Fibroblast of lung (primary cell): ENCODE measurements at regions not wholly inside any gene's neighbourhood (a gene's known extent, or its start where the extent isn't known, plus 50 kb on each side); places are given as distances from the start of the nearest gene placed in this dataset.

ENCODE experiments used
- DNase-seq, 2 donors: peaks; one replicate each; pipeline versions ENCODE4 v3.0.0 to v3.0.0-alpha.2; 2010; ENCODE audit warnings: low read depth in 2 of 2
- H2AFZ ChIP-seq: 2 replicates; pipeline ENCODE4 v1.5.1; 2012; ENCODE audit warnings: low read length, control low read depth, inconsistent platforms
- H3K27ac ChIP-seq: 2 replicates; pipeline ENCODE4 v1.5.1; 2011; ENCODE audit warnings: low read length, control low read depth; ENCODE audit not compliant: insufficient read depth
- H3K27me3 ChIP-seq: 2 replicates; pipeline ENCODE4 v1.5.1; 2011; ENCODE audit warnings: mild to moderate bottlenecking, low read length; ENCODE audit not compliant: control insufficient read depth, insufficient read depth
- H3K36me3 ChIP-seq: 2 replicates; pipeline ENCODE4 v1.5.1; 2011; ENCODE audit warnings: low read length; ENCODE audit not compliant: control insufficient read depth, insufficient read depth
- H3K4me1 ChIP-seq: 2 replicates; pipeline ENCODE4 v1.5.1; 2011; ENCODE audit warnings: low read length; ENCODE audit not compliant: control insufficient read depth, insufficient read depth; ENCODE audit errors: extremely low read depth
- H3K4me2 ChIP-seq: 2 replicates; pipeline ENCODE4 v1.5.1; 2011; ENCODE audit warnings: low read length, control low read depth; ENCODE audit not compliant: insufficient read depth; ENCODE audit errors: extremely low read depth
- H3K4me3 ChIP-seq, 4 experiments: fragments of 200-600 bp in 1 of 4; sonication (generic) in 1 of 4; replicated peaks in 1 of 4; 2 replicates each; pipeline ENCODE4 v1.5.1; 2011 to 2016; ENCODE audit warnings: low read length in 4 of 4, low read depth in 3 of 4, mild to moderate bottlenecking in 3 of 4, control low read depth in 2 of 4, inconsistent platforms in 1 of 4, mixed read lengths in 1 of 4; ENCODE audit not compliant: insufficient read depth in 1 of 4; ENCODE audit errors: control extremely low read depth in 1 of 4
- H3K79me2 ChIP-seq: 2 replicates; pipeline ENCODE4 v1.5.1; 2012; ENCODE audit warnings: mild to moderate bottlenecking, low read length, inconsistent platforms; ENCODE audit not compliant: control insufficient read depth, insufficient read depth
- H3K9ac ChIP-seq: 2 replicates; pipeline ENCODE4 v1.5.1; 2011; ENCODE audit warnings: mild to moderate bottlenecking, low read length, control low read depth; ENCODE audit not compliant: insufficient read depth
- H3K9me3 ChIP-seq: 2 replicates; pipeline ENCODE4 v1.5.1; 2012; ENCODE audit warnings: low read depth, low read length; ENCODE audit not compliant: control insufficient read depth, insufficient read depth
- H4K20me1 ChIP-seq: 2 replicates; pipeline ENCODE4 v1.5.1; 2011; ENCODE audit warnings: low read length; ENCODE audit not compliant: control insufficient read depth, insufficient read depth; ENCODE audit errors: extremely low read depth
- EZH2 ChIP-seq: IDR thresholded peaks from 2 replicates; pipeline ENCODE4 v1.5.1; 2012; ENCODE audit warnings: low read length, control low read depth, mild to moderate bottlenecking; ENCODE audit errors: missing control alignments
- TF ChIP-seq, protein P1 (sequence below), 2 donors: IDR thresholded peaks in 1 of 2; conservative IDR thresholded peaks in 1 of 2; 1 replicate in 1 of 2; 2 replicates in 1 of 2; pipeline ENCODE4 v1.5.1; 2011 to 2012; ENCODE audit warnings: low read length in 2 of 2, control low read depth in 1 of 2, inconsistent platforms in 1 of 2, low read depth in 1 of 2, mild to moderate bottlenecking in 1 of 2

DNA sequence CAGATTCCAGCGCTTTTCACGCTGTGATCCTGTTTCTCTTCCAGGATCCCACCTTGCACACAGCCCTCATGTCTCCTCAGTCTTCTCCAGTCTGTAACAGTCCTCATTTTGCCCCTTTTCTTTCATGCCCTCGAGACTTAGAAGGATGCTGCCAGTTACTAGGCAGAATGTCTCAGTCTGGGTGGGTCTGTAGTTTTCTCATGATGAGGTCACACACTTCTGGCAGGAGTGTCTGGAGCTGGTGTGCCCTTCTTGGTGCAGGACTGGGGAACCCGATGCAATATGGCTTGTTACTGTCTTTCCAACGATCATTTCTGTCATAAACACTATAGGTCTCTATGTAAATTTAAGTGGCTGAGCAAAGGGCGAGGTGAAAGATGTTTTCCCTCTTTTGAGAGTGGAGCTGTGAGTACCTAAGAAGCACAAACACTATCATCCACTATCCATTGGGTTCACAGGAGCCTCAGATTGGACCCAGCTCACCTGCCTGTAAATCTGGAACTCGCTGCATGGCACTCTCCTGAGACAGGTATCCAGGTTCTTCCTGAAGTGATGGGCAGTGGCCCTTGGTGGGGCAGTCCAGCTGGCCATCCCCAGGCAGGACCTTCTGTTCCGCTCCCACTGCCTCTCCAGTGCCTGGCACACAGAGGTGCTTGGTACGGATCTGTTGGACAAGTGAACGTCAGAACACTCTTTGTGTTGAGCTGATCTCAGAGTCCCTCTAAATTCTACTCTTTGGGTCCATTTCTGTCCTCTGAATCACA, 64.3 kb upstream of the ZNF32 start:
- H3K79me2 ChIP-seq, result no peaks in the 10 kb centered on the region
- no peaks in the 10 kb centered on the region for H3K9me3 ChIP-seq
- DNase-seq, result no peak
- no peaks in the 10 kb centered on the region for H3K36me3 ChIP-seq
- no peaks in the 10 kb centered on the region for H4K20me1 ChIP-seq
- H3K9ac ChIP-seq, result no peak overlapping the region
- H3K27ac ChIP-seq, result no peak overlapping the region
- H2AFZ ChIP-seq, result no peak overlapping the region
- no peaks in the 10 kb centered on the region for H3K4me1 ChIP-seq
- H3K27me3 ChIP-seq, result no peaks in the 10 kb centered on the region
- no peak overlapping the region for H3K4me3 ChIP-seq
- H3K4me2 ChIP-seq, result no peak overlapping the region
- TF ChIP-seq EZH2, result no peak
- TF ChIP-seq, protein P1, sequence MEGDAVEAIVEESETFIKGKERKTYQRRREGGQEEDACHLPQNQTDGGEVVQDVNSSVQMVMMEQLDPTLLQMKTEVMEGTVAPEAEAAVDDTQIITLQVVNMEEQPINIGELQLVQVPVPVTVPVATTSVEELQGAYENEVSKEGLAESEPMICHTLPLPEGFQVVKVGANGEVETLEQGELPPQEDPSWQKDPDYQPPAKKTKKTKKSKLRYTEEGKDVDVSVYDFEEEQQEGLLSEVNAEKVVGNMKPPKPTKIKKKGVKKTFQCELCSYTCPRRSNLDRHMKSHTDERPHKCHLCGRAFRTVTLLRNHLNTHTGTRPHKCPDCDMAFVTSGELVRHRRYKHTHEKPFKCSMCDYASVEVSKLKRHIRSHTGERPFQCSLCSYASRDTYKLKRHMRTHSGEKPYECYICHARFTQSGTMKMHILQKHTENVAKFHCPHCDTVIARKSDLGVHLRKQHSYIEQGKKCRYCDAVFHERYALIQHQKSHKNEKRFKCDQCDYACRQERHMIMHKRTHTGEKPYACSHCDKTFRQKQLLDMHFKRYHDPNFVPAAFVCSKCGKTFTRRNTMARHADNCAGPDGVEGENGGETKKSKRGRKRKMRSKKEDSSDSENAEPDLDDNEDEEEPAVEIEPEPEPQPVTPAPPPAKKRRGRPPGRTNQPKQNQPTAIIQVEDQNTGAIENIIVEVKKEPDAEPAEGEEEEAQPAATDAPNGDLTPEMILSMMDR (conservative IDR thresholded peaks at IDR 0.05 in 1 of 2, IDR thresholded peaks at IDR 0.05 in 1 of 2; ENCODE audit: low read depth in 1 of 2, low read length in 2 of 2), result no peak

DNA sequence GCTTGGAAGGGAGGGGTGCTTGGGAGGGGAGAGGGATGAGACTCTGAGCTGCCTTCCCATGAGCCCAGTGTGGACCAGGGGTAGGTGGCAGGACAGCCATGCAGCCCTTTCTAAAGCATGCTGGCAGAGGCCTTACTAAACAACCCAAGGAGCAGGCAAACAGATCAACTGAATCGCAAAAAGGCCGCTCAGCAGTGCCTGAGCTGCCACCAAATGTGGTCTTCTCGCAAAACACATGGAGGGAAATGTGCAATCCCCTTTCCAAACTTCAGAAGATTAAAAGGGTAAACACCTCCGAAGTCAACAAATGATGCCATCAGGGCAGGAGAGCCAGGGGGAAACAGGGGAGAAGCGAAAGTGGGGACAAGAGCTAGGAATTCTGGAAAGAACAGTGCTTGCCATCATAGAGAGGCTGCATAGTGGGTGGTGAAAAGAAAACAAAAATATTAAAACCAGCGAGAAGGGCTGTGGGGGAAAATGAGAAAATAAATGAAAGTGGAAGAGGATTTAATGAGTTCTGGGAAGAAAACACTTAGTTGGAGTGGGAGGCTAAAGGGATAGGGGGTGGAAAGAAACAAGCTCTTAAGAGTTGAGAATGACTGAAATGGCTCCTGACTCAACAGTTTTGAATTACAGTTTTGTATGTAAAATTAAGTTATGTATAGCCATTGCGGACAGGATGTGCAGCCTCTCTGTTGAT, 62.2 kb upstream of the ZNF32 start:
- no peaks in the 10 kb centered on the region for H3K9me3 ChIP-seq
- H4K20me1 ChIP-seq, result no peaks in the 10 kb centered on the region
- H2AFZ ChIP-seq, result no peak overlapping the region
- TF ChIP-seq, protein P1 (conservative IDR thresholded peaks at IDR 0.05 in 1 of 2, IDR thresholded peaks at IDR 0.05 in 1 of 2; ENCODE audit: low read depth in 1 of 2, low read length in 2 of 2), result no peak
- TF ChIP-seq EZH2, result no peak
- H3K4me3 ChIP-seq, result no peak overlapping the region
- no peaks in the 10 kb centered on the region for H3K27me3 ChIP-seq
- H3K9ac ChIP-seq, result no peak overlapping the region
- no peaks in the 10 kb centered on the region for H3K79me2 ChIP-seq
- no peak overlapping the region for H3K4me2 ChIP-seq
- DNase-seq, result no peak
- no peaks in the 10 kb centered on the region for H3K36me3 ChIP-seq
- no peak overlapping the region for H3K27ac ChIP-seq
- H3K4me1 ChIP-seq, result no peaks in the 10 kb centered on the region

DNA sequence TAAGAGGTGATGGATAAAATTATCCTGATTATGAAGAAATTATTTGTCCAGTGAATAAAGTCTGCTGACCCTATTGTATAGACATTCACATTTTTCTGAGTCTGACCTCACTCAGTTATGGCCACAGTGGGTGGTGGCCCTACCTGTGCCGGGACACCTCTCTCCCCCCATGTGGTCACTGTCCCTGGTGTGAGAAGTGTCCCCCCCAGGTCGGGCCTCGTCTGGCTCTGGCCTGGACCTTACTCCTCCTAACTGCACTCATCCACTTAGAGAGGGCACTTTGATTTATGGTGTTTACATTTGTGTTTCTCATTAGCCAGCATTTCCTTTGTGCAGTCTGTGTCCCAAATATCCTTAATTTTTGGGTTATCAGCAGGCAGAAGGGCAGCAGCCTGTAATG, 59.6 kb upstream of the ZNF32 start:
- no peak overlapping the region for H3K4me3 ChIP-seq
- DNase-seq, result no peak

More for the DNA sequence above, 59.6 kb upstream of the ZNF32 start:
- no peaks in the 10 kb centered on the region for H3K36me3 ChIP-seq
- H3K27ac ChIP-seq, result no peak overlapping the region
- H3K9me3 ChIP-seq, result no peaks in the 10 kb centered on the region
- peaks cover 3% of the 10 kb centered on the region for H3K27me3 ChIP-seq
- no peak overlapping the region for H2AFZ ChIP-seq
- TF ChIP-seq, protein P1 (conservative IDR thresholded peaks at IDR 0.05 in 1 of 2, IDR thresholded peaks at IDR 0.05 in 1 of 2; ENCODE audit: low read depth in 1 of 2, low read length in 2 of 2), result no peak
- TF ChIP-seq EZH2, result no peak
- H3K4me2 ChIP-seq, result no peak overlapping the region
- H3K9ac ChIP-seq, result no peak overlapping the region
- no peaks in the 10 kb centered on the region for H3K4me1 ChIP-seq
- no peaks in the 10 kb centered on the region for H3K79me2 ChIP-seq
- H4K20me1 ChIP-seq, result no peaks in the 10 kb centered on the region
